Prostate gland (tissue), 2 donors: ENCODE measurements at regions not wholly inside any gene's neighbourhood (a gene's known extent, or its start where the extent isn't known, plus 50 kb on each side); places are given as distances from the start of the nearest gene placed in this dataset.
A peak's percentile ranks its signal among the peaks of the same experiment; 100 is the strongest.
"Not testable (repeated sequence)": the region's sequence is repeated elsewhere in the genome, so short reads cannot be mapped to it uniquely, and the experiment has no call there.

Experiments
- DNase-seq: peaks from one replicate; pipeline ENCODE4 v3.0.0-alpha.2; 2019; ENCODE audit warnings: low spot score
- H3K27ac ChIP-seq, 2 donors: fragments of 200-600 bp; sonication (generic); 2 replicates each; pipeline ENCODE4 v1.5.1; 2017 to 2019
- H3K27me3 ChIP-seq: fragments of 200-600 bp; sonication (generic); replicated peaks from 2 replicates; pipeline ENCODE4 v1.5.1; 2019; ENCODE audit not compliant: insufficient read depth
- H3K36me3 ChIP-seq, 2 donors: fragments of 200-600 bp; sonication (generic); 1 replicate in 1 of 2; 2 replicates in 1 of 2; pipeline versions ENCODE4 v1.5.1 to v1.8.1; 2017 to 2019
- H3K4me1 ChIP-seq: fragments of 200-600 bp; sonication (generic); replicated peaks from 2 replicates; pipeline ENCODE4 v1.5.1; 2019
- H3K4me3 ChIP-seq, 2 donors: fragments of 200-600 bp; sonication (generic); 2 replicates each; pipeline ENCODE4 v1.5.1; 2017 to 2019
- H3K9me3 ChIP-seq: fragments of 200-600 bp; sonication (generic); 2 replicates; pipeline ENCODE4 v1.5.1; 2017
- POLR2A ChIP-seq: fragments of 450-650 bp; IDR thresholded peaks from one replicate; pipeline ENCODE4 v1.6.1; 2016; ENCODE audit warnings: antibody characterized with exemption, mild to moderate bottlenecking
- POLR2AphosphoS5 ChIP-seq: sonication (generic); formaldehyde crosslinking; IDR thresholded peaks from one replicate; pipeline ENCODE4 v1.6.1; 2017; ENCODE audit warnings: antibody characterized with exemption
- WGBS: methylation state at CpG from one replicate; pipeline ENCODE4 v1.1.5; 2018; 5-methylcytosine and 5-hydroxymethylcytosine counted together
- intact Hi-C: fragments of 100-400 bp; cut with DNase I; formaldehyde crosslinking; loops from one replicate; pipeline ENCODE4 v1.14.2; 2022
- TF ChIP-seq, protein P1 (sequence below), 4 experiments: fragments of 200-600 bp in 2 of 4; fragments of 450-650 bp in 2 of 4; sonication (generic) in 2 of 4; IDR thresholded peaks; 1 replicate in 3 of 4; 2 replicates in 1 of 4; pipeline ENCODE4 v1.5.1; 2016 to 2019; ENCODE audit warnings: antibody characterized with exemption in 4 of 4, mild to moderate bottlenecking in 2 of 4, moderate library complexity in 2 of 4

DNA sequence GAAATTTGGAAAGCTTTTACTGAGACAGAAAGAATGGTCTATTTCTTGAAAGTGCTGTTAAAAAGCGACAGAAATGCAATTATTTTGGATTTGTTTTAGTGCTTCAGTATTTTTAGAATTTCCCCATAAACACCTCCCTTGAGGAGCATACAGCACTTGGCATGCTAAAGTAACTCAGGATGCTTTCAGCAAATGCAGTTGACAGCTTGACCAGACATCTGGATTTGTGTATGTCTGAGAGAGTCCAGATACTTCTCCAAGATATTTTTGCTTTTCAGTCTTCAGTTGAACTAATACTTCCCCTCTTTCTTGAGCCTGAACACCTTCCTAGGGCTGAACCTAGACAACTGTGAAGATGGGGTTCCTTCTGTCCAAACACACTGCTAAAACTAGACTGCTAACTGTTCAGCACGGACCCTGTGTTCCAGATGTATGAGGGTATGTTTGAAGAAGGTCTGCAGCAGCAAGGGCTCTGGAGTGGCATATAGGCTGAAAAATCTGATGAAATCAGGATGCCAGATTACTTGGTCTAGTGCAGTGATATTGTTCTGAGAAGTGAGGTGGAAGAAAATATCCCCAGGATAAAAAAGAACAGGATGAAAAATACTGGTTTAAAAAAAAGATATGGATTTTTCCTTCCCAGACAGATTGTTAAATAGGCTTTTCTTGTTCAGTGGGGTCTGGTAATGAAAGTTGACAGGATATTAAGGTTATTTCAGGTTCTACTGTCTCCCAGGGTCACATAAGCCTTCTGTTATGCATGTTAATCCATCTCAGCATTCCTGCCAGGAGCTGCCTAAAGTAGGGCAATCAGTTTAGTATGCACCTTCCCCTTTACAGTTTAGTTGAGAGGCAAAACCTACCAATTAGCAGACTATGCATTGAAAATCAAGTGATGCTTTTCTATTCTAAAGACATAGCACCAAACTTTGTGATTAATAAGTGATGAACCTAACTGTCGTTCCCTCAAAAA is 516.9 kb upstream of the TBL1XR1 start:
- H3K27me3 ChIP-seq, result no peaks in the 10 kb centered on the region
- H3K27ac ChIP-seq, result no peak overlapping the region
- H3K36me3 ChIP-seq, result no peaks in the 10 kb centered on the region
- no peak for DNase-seq
- no peak overlapping the region for H3K4me3 ChIP-seq
- no peaks in the 10 kb centered on the region for H3K4me1 ChIP-seq
- intact Hi-C loops, result no loop called here
- no peak for TF ChIP-seq POLR2A
- no peak for TF ChIP-seq POLR2AphosphoS5
- TF ChIP-seq, protein P1, sequence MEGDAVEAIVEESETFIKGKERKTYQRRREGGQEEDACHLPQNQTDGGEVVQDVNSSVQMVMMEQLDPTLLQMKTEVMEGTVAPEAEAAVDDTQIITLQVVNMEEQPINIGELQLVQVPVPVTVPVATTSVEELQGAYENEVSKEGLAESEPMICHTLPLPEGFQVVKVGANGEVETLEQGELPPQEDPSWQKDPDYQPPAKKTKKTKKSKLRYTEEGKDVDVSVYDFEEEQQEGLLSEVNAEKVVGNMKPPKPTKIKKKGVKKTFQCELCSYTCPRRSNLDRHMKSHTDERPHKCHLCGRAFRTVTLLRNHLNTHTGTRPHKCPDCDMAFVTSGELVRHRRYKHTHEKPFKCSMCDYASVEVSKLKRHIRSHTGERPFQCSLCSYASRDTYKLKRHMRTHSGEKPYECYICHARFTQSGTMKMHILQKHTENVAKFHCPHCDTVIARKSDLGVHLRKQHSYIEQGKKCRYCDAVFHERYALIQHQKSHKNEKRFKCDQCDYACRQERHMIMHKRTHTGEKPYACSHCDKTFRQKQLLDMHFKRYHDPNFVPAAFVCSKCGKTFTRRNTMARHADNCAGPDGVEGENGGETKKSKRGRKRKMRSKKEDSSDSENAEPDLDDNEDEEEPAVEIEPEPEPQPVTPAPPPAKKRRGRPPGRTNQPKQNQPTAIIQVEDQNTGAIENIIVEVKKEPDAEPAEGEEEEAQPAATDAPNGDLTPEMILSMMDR (IDR thresholded peaks at IDR 0.05), result no peak
- no peaks in the 10 kb centered on the region for H3K9me3 ChIP-seq
- WGBS, result 67% methylated on average over 3 of the region's 3 CpGs

DNA sequence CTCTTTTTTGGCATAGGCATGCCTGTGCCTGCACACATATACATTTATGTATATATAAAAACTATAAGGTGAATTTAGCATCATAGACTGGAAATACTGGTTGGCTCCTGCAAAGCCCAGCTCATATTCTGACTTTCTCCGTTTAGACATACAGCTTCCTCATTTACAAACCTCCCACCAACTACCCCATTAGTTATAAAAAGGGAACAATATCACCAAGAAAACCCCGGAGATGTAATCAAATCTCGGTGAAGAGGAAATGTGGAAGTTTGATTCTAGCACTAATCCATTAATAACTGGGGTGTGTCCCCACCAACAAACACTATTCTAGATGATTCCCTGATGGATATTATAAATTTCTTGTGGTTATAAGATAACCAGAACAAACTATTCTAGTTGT is 517.7 kb upstream of the TBL1XR1 start:
- Histone ChIP-seq H3K27me3 (no peaks in the 10 kb centered on the region), H3K4me1 (no peaks in the 10 kb centered on the region), H3K27ac (no peak overlapping the region), H3K36me3 (no peaks in the 10 kb centered on the region), H3K4me3 (no peak overlapping the region), H3K9me3 (no peaks in the 10 kb centered on the region)
- 40% methylated on average over 3 of the region's 3 CpGs for WGBS
- DNase-seq, result no peak
- TF ChIP-seq POLR2A (no peak), POLR2AphosphoS5 (no peak)
- intact Hi-C loops, result no loop called here

DNA sequence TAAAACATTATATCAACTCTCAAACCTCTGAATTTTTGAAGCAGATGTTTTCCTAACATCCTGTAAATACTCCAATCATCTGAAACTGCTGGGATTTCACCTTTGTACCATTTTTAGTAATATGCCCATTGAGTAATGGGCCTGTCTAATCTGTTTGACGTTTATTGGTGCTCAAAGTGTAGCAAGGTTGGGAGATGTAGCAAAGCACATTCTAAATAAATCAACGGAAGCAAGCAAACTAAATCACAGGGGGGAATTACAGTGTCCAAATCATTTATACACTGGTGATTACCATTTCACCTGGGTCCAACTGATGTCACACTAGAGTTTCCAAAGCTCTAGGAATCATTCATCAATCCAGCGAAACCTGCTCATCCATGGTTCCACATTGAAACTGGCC is 518.7 kb upstream of the TBL1XR1 start:
- DNase-seq, result no peak
- intact Hi-C loops, result no loop called here
- Histone ChIP-seq H3K27me3 (no peaks in the 10 kb centered on the region), H3K9me3 (no peaks in the 10 kb centered on the region), H3K4me3 (no peak overlapping the region), H3K27ac (no peak overlapping the region), H3K36me3 (no peaks in the 10 kb centered on the region), H3K4me1 (no peaks in the 10 kb centered on the region)
- WGBS, result 78% methylated on average over 3 of the region's 3 CpGs
- TF ChIP-seq, protein P1 (IDR thresholded peaks at IDR 0.05), result no peak
- TF ChIP-seq POLR2A (no peak), POLR2AphosphoS5 (no peak)

DNA sequence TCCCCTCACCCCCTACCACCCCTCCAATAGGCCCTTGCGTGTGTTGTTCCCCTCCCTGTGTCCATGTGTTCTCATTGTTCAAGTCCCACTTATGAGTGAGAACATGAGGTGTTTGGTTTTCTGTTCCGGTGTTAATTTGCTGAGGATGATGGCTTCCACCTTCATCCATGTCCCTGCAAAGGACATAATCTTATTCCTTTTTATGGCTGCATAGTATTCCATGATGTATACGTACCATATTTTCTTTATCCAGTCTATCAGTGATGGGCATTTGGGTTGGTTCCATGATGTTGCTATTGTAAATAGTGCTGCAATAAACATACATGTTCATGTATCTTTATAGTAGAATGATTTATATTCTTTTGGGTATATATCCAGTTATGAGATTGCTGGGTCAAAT is 523.6 kb upstream of the TBL1XR1 start:
- DNase-seq, H3K4me3 ChIP-seq, H3K36me3 ChIP-seq, H3K27ac ChIP-seq, H3K9me3 ChIP-seq, intact Hi-C loops, H3K27me3 ChIP-seq, H3K4me1 ChIP-seq: not testable (repeated sequence)
- 97% methylated on average over 3 of the region's 3 CpGs for WGBS

DNA sequence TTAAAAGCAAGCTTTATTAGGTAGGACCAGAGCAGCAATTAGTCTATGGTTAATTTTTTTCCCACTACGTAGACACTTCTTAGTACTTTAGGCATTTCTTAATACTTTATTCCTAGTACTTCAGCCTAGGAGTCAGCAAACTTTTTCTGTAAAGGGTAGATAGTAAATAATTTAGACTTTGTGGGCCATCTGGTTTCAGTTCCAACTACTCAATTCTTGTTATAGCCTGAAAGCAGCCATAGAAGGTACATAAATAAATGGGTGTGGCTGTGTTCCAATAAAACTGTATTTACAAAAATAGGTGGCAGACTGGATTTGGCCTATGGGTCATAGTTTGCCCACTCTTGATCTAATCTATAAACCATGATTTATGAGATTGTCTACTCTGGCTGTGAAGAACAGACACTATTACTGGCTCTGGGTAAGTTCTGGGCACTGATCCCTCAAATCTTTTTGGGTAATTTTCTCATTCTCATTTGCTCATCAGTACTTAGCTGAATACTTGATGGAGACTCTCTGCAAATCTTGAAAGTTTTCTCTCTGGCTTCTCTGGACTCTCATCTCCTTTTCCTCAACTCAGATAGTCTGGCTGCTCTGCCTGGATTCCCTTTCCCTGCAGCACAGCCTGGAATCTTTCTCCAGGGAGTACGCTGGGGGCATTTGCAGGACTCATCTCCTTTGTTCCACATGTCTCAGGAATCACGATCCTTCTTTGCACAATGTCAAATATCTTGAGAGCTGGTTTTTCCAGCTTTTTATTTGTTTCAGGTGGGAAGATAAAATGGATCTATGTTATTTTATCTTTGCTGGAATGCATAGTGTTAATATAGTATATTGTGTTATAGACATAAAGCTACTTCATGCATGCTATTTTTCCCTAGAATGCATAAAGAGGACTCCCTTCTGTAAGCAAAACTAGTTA is 524.8 kb upstream of the TBL1XR1 start:
- intact Hi-C loops, result no loop called here
- 40% methylated on average over 3 of the region's 3 CpGs for WGBS
- no peaks in the 10 kb centered on the region for H3K36me3 ChIP-seq
- H3K27ac ChIP-seq, result peak overlapping the region; percentile 1 to 3
- no peaks in the 10 kb centered on the region for H3K9me3 ChIP-seq
- H3K27me3 ChIP-seq, result no peaks in the 10 kb centered on the region
- no peak for DNase-seq
- H3K4me3 ChIP-seq, result no peak overlapping the region
- peaks cover 6% of the 10 kb centered on the region for H3K4me1 ChIP-seq
- no peak for TF ChIP-seq POLR2AphosphoS5
- TF ChIP-seq, protein P1 (IDR thresholded peaks at IDR 0.05), result no peak
- no peak for TF ChIP-seq POLR2A
